ENCODE measurements at regions not wholly inside any gene's neighbourhood (a gene's known extent, or its start where the extent isn't known, plus 50 kb on each side); places are given as distances from the start of the nearest gene placed in this dataset.
A peak's percentile ranks its signal among the peaks of the same experiment; 100 is the strongest.

DNA sequence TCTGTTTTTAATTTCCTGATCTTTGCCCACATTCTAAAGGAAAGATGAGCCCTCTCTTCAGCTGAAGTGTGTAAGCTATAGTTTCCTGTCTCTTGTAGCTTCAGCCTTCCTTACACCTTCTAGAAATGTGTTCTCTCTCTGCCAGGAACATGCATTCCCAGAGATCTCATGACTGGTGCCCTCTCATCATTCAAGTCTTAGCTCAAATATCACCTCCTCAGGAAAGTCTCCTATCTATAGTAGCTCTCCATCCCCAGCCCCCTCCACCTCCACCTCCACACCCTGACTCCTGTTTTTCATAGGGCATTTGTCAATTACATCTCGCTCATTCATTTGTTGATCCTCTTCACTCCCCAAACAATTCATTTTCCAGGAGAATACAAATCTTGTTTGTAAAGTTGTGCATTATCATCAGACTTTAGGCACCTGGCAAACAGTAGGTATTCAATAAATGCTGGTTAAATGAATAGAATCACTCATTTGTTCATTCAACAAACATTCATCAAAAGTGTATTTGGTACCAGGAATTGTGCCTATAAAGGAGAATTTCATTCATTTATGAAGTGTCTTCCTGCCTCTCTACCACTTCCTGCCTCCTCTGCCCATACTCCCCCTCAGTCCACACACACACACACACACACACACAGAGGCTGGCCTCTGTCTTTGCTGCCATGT, 160.3 kb downstream of the BBOX1 start:
- no peaks in the 10 kb centered on the region for H3K36me3 ChIP-seq
- TF ChIP-seq POLR2A (IDR thresholded peaks at IDR 0.05) (no peak), POLR2AphosphoS5 (IDR thresholded peaks at IDR 0.05) (peak in 1 of 3 donors; percentile 24)
- TF ChIP-seq, protein P1, sequence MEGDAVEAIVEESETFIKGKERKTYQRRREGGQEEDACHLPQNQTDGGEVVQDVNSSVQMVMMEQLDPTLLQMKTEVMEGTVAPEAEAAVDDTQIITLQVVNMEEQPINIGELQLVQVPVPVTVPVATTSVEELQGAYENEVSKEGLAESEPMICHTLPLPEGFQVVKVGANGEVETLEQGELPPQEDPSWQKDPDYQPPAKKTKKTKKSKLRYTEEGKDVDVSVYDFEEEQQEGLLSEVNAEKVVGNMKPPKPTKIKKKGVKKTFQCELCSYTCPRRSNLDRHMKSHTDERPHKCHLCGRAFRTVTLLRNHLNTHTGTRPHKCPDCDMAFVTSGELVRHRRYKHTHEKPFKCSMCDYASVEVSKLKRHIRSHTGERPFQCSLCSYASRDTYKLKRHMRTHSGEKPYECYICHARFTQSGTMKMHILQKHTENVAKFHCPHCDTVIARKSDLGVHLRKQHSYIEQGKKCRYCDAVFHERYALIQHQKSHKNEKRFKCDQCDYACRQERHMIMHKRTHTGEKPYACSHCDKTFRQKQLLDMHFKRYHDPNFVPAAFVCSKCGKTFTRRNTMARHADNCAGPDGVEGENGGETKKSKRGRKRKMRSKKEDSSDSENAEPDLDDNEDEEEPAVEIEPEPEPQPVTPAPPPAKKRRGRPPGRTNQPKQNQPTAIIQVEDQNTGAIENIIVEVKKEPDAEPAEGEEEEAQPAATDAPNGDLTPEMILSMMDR (IDR thresholded peaks at IDR 0.05 in 8 of 11, conservative IDR thresholded peaks at IDR 0.05 in 3 of 11): no peak
- DNase-seq: no peak
- no peaks in the 10 kb centered on the region for H3K27me3 ChIP-seq (replicated peaks in 1 of 7)
- H3K4me3 ChIP-seq: no peak overlapping the region
- WGBS, 5 donors: 88 to 100% (median 90%) methylated on average over 1 of the region's 1 CpG
- peak overlapping the region in 6 of 8 donors; percentile 50 to 79 (median 60) for H3K27ac ChIP-seq
- peaks cover 3 to 55% (median 16%) of the 10 kb centered on the region in 6 donors for H3K4me1 ChIP-seq
- intact Hi-C loops (cut with DNase I; ENCODE audit: low total_unique reads): no loop called here
- no peaks in the 10 kb centered on the region for H3K9me3 ChIP-seq

DNA sequence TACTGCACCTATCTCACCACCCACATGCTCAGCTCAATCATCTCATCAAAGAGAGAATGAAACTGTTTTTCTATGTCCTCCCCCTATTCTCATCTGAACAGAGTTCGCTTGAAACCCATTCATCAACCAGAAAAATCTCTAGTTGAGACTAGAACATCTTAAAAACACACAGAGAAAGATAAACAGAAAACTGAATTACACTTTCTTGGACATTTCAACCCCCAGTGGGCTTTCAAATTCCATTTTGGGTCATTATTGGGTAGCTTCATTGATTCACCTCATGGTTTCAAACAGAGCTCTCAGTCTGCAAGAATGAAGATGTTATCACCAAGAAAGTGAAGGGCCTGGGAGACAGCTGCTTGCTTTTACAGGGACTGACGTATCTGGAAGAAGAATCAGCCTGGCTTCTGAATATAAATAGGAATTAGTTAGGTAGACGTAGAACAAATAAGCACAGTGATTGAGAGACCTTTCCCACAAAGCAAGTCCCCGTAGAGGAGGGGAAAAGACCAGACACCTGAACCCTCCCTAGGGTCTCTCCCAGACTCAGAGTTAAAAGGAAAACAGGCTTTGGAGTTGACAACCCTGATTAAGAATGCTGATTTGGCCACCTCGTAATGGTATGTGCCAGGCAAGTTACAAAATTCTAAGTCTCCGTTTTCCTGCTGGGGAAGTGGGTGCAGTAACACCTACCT, 155.7 kb downstream of the BBOX1 start:
- Histone ChIP-seq H3K4me1 (peaks cover 0 to 24% (median 5%) of the 10 kb centered on the region in 6 donors), H3K36me3 (no peaks in the 10 kb centered on the region), H3K4me3 (no peak overlapping the region), H3K27ac (peak overlapping the region in 2 of 8 donors; percentile 16 to 17), H3K9me3 (no peaks in the 10 kb centered on the region), H3K27me3 (replicated peaks in 1 of 7) (no peaks in the 10 kb centered on the region)
- intact Hi-C loops (cut with DNase I; ENCODE audit: low total_unique reads): no loop called here
- TF ChIP-seq POLR2AphosphoS5 (IDR thresholded peaks at IDR 0.05) (no peak), POLR2A (IDR thresholded peaks at IDR 0.05) (no peak)
- TF ChIP-seq, protein P1 (IDR thresholded peaks at IDR 0.05 in 8 of 11, conservative IDR thresholded peaks at IDR 0.05 in 3 of 11): no peak
- no peak for DNase-seq
- 61 to 75% (median 68%) methylated on average over 6 of the region's 6 CpGs for WGBS, 5 donors

DNA sequence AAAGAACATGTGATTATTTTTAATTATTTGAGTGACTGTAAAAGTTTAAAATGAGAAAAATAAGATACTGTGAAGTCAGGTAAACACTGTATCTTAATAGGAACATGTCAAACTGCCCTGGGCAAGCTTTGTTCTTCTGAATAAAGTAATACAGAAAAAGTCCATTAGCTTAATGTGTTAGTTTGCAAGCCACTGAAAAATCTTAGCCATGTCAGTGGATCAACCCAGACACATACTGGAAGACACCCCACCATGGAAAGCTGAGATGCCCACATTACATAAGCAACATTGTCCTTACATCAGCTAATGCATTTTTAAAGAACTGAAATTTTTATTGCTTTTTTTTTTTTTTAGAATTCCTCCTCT, 155.2 kb downstream of the BBOX1 start:
- Histone ChIP-seq H3K4me3 (no peak overlapping the region), H3K27me3 (replicated peaks in 1 of 7) (no peaks in the 10 kb centered on the region), H3K27ac (peak overlapping the region in 1 of 8 donors; percentile 16), H3K9me3 (no peaks in the 10 kb centered on the region), H3K4me1 (peaks cover 0 to 19% (median 2%) of the 10 kb centered on the region in 6 donors), H3K36me3 (no peaks in the 10 kb centered on the region)
- intact Hi-C loops (cut with DNase I; ENCODE audit: low total_unique reads): no loop called here
- no peak for DNase-seq
- TF ChIP-seq, protein P1 (IDR thresholded peaks at IDR 0.05 in 8 of 11, conservative IDR thresholded peaks at IDR 0.05 in 3 of 11): no peak
- TF ChIP-seq POLR2A (IDR thresholded peaks at IDR 0.05): no peak
- TF ChIP-seq POLR2AphosphoS5 (IDR thresholded peaks at IDR 0.05): no peak

DNA sequence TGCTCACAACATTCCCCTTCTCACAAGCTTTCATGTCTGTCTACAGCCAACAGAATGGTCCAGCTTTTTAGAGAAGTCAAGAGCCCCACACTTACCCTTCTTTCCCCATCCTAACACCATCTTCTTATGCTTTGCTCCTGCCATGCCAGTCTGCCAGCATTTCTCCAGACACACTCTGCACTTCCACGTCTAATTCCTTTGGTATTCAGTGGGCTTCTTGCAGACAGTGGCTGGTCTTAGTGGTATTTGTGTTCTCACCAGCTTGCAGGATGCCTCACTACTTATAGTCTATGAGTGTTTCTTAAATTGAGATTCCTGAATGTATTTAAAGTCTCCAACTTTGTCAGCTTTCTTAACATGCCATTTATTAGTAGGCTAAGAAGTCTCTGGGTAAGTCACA, 154.4 kb downstream of the BBOX1 start:
- H3K27ac ChIP-seq: no peak overlapping the region
- peaks cover 0 to 12% (median 0%) of the 10 kb centered on the region in 6 donors for H3K4me1 ChIP-seq
- H3K36me3 ChIP-seq: no peaks in the 10 kb centered on the region
- no peak for DNase-seq
- no peaks in the 10 kb centered on the region for H3K27me3 ChIP-seq (replicated peaks in 1 of 7)
- intact Hi-C loops (cut with DNase I; ENCODE audit: low total_unique reads): no loop called here
- H3K9me3 ChIP-seq: no peaks in the 10 kb centered on the region
- 56 to 73% (median 70%) methylated on average over 1 of the region's 1 CpG for WGBS, 5 donors
- TF ChIP-seq, protein P1 (IDR thresholded peaks at IDR 0.05 in 8 of 11, conservative IDR thresholded peaks at IDR 0.05 in 3 of 11): no peak
- no peak for TF ChIP-seq POLR2A (IDR thresholded peaks at IDR 0.05)
- no peak for TF ChIP-seq POLR2AphosphoS5 (IDR thresholded peaks at IDR 0.05)
- no peak overlapping the region for H3K4me3 ChIP-seq
